Suprapubic skin (tissue), 4 donors: ENCODE measurements at regions not wholly inside any gene's neighbourhood (a gene's known extent, or its start where the extent isn't known, plus 50 kb on each side); places are given as distances from the start of the nearest gene placed in this dataset.

Source experiments
- EP300 ChIP-seq: sonication (generic); formaldehyde crosslinking; IDR thresholded peaks from one replicate; pipeline ENCODE4 v1.6.1; 2017; ENCODE audit warnings: antibody characterized with exemption
- POLR2A ChIP-seq, 2 donors: fragments of 450-650 bp; IDR thresholded peaks; one replicate each; pipeline ENCODE4 v1.6.1; 2017; ENCODE audit warnings: antibody characterized with exemption in 2 of 2, mild to moderate bottlenecking in 2 of 2, moderate library complexity in 2 of 2
- POLR2AphosphoS5 ChIP-seq, 3 donors: sonication (generic); formaldehyde crosslinking; IDR thresholded peaks; one replicate each; pipeline ENCODE4 v1.6.1; 2017; ENCODE audit warnings: antibody characterized with exemption in 3 of 3
- TF ChIP-seq, protein P1 (sequence below), 2 donors: fragments of 200-600 bp in 1 of 2; fragments of 450-650 bp in 1 of 2; sonication (generic) in 1 of 2; IDR thresholded peaks; one replicate each; pipeline ENCODE4 v1.5.1; 2016 to 2019; ENCODE audit warnings: antibody characterized with exemption in 2 of 2, mild to moderate bottlenecking in 1 of 2, moderate library complexity in 1 of 2

DNA sequence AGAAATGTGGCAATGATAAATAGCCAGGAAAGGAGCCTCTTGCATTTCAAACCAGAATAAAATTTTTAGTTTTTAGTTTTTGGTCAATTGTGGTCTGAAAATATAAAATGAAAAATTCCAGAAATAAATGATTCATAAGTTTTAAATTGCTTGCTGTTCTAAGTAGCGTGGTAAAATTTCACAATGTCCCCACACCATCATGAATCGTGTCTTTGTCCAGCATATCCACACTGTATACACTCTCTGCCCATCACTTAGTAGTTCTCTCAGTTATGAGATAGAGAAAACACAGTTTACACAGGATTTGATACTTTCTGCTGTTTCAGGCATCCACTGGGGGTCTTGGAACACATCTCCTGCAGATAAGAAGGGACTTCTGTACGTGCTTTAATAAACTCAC is 783.9 kb downstream of the TSN start:
- TF ChIP-seq POLR2A (IDR thresholded peaks at IDR 0.05) (no peak), POLR2AphosphoS5 (IDR thresholded peaks at IDR 0.05) (no peak), EP300 (no peak)
- TF ChIP-seq, protein P1, sequence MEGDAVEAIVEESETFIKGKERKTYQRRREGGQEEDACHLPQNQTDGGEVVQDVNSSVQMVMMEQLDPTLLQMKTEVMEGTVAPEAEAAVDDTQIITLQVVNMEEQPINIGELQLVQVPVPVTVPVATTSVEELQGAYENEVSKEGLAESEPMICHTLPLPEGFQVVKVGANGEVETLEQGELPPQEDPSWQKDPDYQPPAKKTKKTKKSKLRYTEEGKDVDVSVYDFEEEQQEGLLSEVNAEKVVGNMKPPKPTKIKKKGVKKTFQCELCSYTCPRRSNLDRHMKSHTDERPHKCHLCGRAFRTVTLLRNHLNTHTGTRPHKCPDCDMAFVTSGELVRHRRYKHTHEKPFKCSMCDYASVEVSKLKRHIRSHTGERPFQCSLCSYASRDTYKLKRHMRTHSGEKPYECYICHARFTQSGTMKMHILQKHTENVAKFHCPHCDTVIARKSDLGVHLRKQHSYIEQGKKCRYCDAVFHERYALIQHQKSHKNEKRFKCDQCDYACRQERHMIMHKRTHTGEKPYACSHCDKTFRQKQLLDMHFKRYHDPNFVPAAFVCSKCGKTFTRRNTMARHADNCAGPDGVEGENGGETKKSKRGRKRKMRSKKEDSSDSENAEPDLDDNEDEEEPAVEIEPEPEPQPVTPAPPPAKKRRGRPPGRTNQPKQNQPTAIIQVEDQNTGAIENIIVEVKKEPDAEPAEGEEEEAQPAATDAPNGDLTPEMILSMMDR (IDR thresholded peaks at IDR 0.05): no peak
